HG02884 (cell line): ENCODE measurements at regions not wholly inside any gene's neighbourhood (a gene's known extent, or its start where the extent isn't known, plus 50 kb on each side); places are given as distances from the start of the nearest gene placed in this dataset.
A peak's percentile ranks its signal among the peaks of the same experiment; 100 is the strongest.

Experiments used
- ATAC-seq: cut with Tn5 transposase; IDR thresholded peaks from one replicate; pipeline ENCODE4 v1.9.1; 2021; ENCODE audit warnings: mild to moderate bottlenecking, moderate library complexity; ENCODE audit not compliant: unreplicated experiment

- ATAC-seq, result no peak
Observed at GRCh38 chr15:95469496-95470000, 861.0 kb upstream of the NR2F2 start.

GRCh38 chr15:95470529-95470928, 860.0 kb upstream of the NR2F2 start:
- ATAC-seq, result no peak

- no peak for ATAC-seq
Observed at GRCh38 chr15:95470997-95471689, 859.4 kb upstream of the NR2F2 start.

GRCh38 chr15:95471690-95472086, 858.8 kb upstream of the NR2F2 start:
- no peak for ATAC-seq

GRCh38 chr15:95475067-95475466, 855.4 kb upstream of the NR2F2 start:
- no peak for ATAC-seq

GRCh38 chr15:95479308-95479707, 851.2 kb upstream of the NR2F2 start:
- ATAC-seq, result no peak

- no peak for ATAC-seq
Observed at GRCh38 chr15:95485367-95485766, 845.1 kb upstream of the NR2F2 start.

GRCh38 chr15:95486224-95486623, 844.3 kb upstream of the NR2F2 start:
- ATAC-seq, result no peak

GRCh38 chr15:95489103-95489502, 841.4 kb upstream of the NR2F2 start:
- ATAC-seq, result no peak

GRCh38 chr15:95492388-95493070, 838.0 kb upstream of the NR2F2 start:
- ATAC-seq, result no peak

GRCh38 chr15:95494971-95495541, 835.4 kb upstream of the NR2F2 start:
- ATAC-seq, result no peak

GRCh38 chr15:95497634-95498033, 832.9 kb upstream of the NR2F2 start:
- no peak for ATAC-seq

GRCh38 chr15:95498961-95499360, 831.5 kb upstream of the NR2F2 start:
- no peak for ATAC-seq

- no peak for ATAC-seq
Observed at GRCh38 chr15:95499397-95499796, 831.1 kb upstream of the NR2F2 start.

GRCh38 chr15:95501865-95502264, 828.6 kb upstream of the NR2F2 start:
- ATAC-seq, result no peak

GRCh38 chr15:95503107-95503506, 827.4 kb upstream of the NR2F2 start:
- no peak for ATAC-seq

- peak; percentile 89 for ATAC-seq
Observed at GRCh38 chr15:95503640-95504225, 826.8 kb upstream of the NR2F2 start.

GRCh38 chr15:95511671-95512070, 818.8 kb upstream of the NR2F2 start:
- ATAC-seq, result no peak

- no peak for ATAC-seq
Observed at GRCh38 chr15:95512906-95513305, 817.6 kb upstream of the NR2F2 start.

GRCh38 chr15:95519887-95520286, 810.6 kb upstream of the NR2F2 start:
- no peak for ATAC-seq

- no peak for ATAC-seq
Observed at GRCh38 chr15:95520511-95520910, 810.0 kb upstream of the NR2F2 start.

GRCh38 chr15:95520922-95521321, 809.6 kb upstream of the NR2F2 start:
- no peak for ATAC-seq
